ENCODE measurements at regions not wholly inside any gene's neighbourhood (a gene's known extent, or its start where the extent isn't known, plus 50 kb on each side); places are given as distances from the start of the nearest gene placed in this dataset.

- no peak overlapping the region for H3K27ac ChIP-seq
- intact Hi-C loops (cut with DNase I; ENCODE audit: low total_unique reads) = no loop called here
- no peak for DNase-seq (ENCODE audit: low spot score in 2 of 2)
- H3K4me3 ChIP-seq = no peak overlapping the region
- H3K4me1 ChIP-seq = no peaks in the 10 kb centered on the region
- TF ChIP-seq POLR2AphosphoS5 (IDR thresholded peaks at IDR 0.05) (no peak), CTCF (IDR thresholded peaks at IDR 0.05) (no peak)
- no peaks in the 10 kb centered on the region for H3K9me3 ChIP-seq
- H3K36me3 ChIP-seq = no peaks in the 10 kb centered on the region
- no peaks in the 10 kb centered on the region for H3K27me3 ChIP-seq
Observed at GRCh38 chr1:165036403-165036802, 320.1 kb downstream of the LMX1A start.

GRCh38 chr1:165034136-165034809, 322.2 kb downstream of the LMX1A start:
- Histone ChIP-seq H3K27me3 (no peaks in the 10 kb centered on the region), H3K4me3 (no peak overlapping the region), H3K4me1 (no peaks in the 10 kb centered on the region), H3K27ac (no peak overlapping the region), H3K36me3 (no peaks in the 10 kb centered on the region), H3K9me3 (no peaks in the 10 kb centered on the region)
- DNase-seq (ENCODE audit: low spot score in 2 of 2) = no peak
- no peak for TF ChIP-seq POLR2AphosphoS5 (IDR thresholded peaks at IDR 0.05)
- intact Hi-C loops (cut with DNase I; ENCODE audit: low total_unique reads) = no loop called here

GRCh38 chr1:165031001-165031400, 325.5 kb downstream of the LMX1A start:
- Histone ChIP-seq H3K4me3 (no peak overlapping the region), H3K27me3 (no peaks in the 10 kb centered on the region), H3K27ac (no peak overlapping the region), H3K4me1 (no peaks in the 10 kb centered on the region), H3K36me3 (no peaks in the 10 kb centered on the region), H3K9me3 (no peaks in the 10 kb centered on the region)
- intact Hi-C loops (cut with DNase I; ENCODE audit: low total_unique reads) = no loop called here
- TF ChIP-seq POLR2A (IDR thresholded peaks at IDR 0.05) (no peak), CTCF (IDR thresholded peaks at IDR 0.05) (no peak), POLR2AphosphoS5 (IDR thresholded peaks at IDR 0.05) (no peak)
- DNase-seq (ENCODE audit: low spot score in 2 of 2) = no peak

GRCh38 chr1:165025805-165026204, 330.7 kb downstream of the LMX1A start:
- no peak for DNase-seq (ENCODE audit: low spot score in 2 of 2)
- intact Hi-C loops (cut with DNase I; ENCODE audit: low total_unique reads) = no loop called here
- Histone ChIP-seq H3K36me3 (no peaks in the 10 kb centered on the region), H3K27ac (no peak overlapping the region), H3K4me3 (no peak overlapping the region), H3K9me3 (no peaks in the 10 kb centered on the region), H3K27me3 (no peaks in the 10 kb centered on the region), H3K4me1 (no peaks in the 10 kb centered on the region)
- TF ChIP-seq POLR2A (IDR thresholded peaks at IDR 0.05) = no peak
- TF ChIP-seq CTCF (IDR thresholded peaks at IDR 0.05) = no peak
- TF ChIP-seq POLR2AphosphoS5 (IDR thresholded peaks at IDR 0.05) = no peak

GRCh38 chr1:165014753-165015152, 341.8 kb downstream of the LMX1A start:
- Histone ChIP-seq H3K4me3 (no peak overlapping the region), H3K27me3 (no peaks in the 10 kb centered on the region), H3K27ac (no peak overlapping the region), H3K4me1 (no peaks in the 10 kb centered on the region), H3K36me3 (no peaks in the 10 kb centered on the region), H3K9me3 (no peaks in the 10 kb centered on the region)
- intact Hi-C loops (cut with DNase I; ENCODE audit: low total_unique reads) = no loop called here
- no peak for DNase-seq (ENCODE audit: low spot score in 2 of 2)
- no peak for TF ChIP-seq POLR2AphosphoS5 (IDR thresholded peaks at IDR 0.05)
- TF ChIP-seq POLR2A (IDR thresholded peaks at IDR 0.05) = no peak
- TF ChIP-seq CTCF (IDR thresholded peaks at IDR 0.05) = no peak
